Sigmoid colon (tissue), 6 donors: ENCODE measurements at regions not wholly inside any gene's neighbourhood (a gene's known extent, or its start where the extent isn't known, plus 50 kb on each side); places are given as distances from the start of the nearest gene placed in this dataset.

Experiments used
- DNase-seq: peaks from one replicate; pipeline ENCODE4 v3.0.0-alpha.2; 2019
- H3K27ac ChIP-seq, 4 donors: fragments of 200-600 bp; sonication (generic); one replicate each; pipeline ENCODE4 v1.5.1; 2016 to 2019; ENCODE audit warnings: mild to moderate bottlenecking in 1 of 4
- H3K27me3 ChIP-seq, 3 donors: fragments of 200-600 bp; sonication (generic); one replicate each; pipeline ENCODE4 v1.5.1; 2019; ENCODE audit warnings: mild to moderate bottlenecking in 1 of 3
- H3K36me3 ChIP-seq, 4 donors: fragments of 200-600 bp; sonication (generic); one replicate each; pipeline ENCODE4 v1.5.1; 2016 to 2019
- H3K4me1 ChIP-seq, 4 donors: fragments of 200-600 bp; sonication (generic); one replicate each; pipeline ENCODE4 v1.5.1; 2017 to 2019
- H3K4me3 ChIP-seq, 4 donors: fragments of 200-600 bp; sonication (generic); one replicate each; pipeline ENCODE4 v1.5.1; 2017 to 2019; ENCODE audit warnings: mild to moderate bottlenecking in 2 of 4, moderate library complexity in 1 of 4
- H3K9me3 ChIP-seq, 4 donors: fragments of 200-600 bp in 3 of 4; sonication (generic) in 3 of 4; one replicate each; pipeline versions ENCODE4 v1.5.1 to v1.6.1; 2013 to 2019
- EP300 ChIP-seq, 4 donors: sonication (generic); formaldehyde crosslinking; IDR thresholded peaks; one replicate each; pipeline ENCODE4 v1.6.1; 2017; ENCODE audit warnings: antibody characterized with exemption in 4 of 4
- POLR2A ChIP-seq, 2 donors: fragments of 450-650 bp; IDR thresholded peaks; one replicate each; pipeline ENCODE4 v1.6.1; 2016; ENCODE audit warnings: antibody characterized with exemption in 2 of 2, mild to moderate bottlenecking in 2 of 2, moderate library complexity in 2 of 2
- POLR2AphosphoS5 ChIP-seq, 4 donors: sonication (generic); formaldehyde crosslinking; IDR thresholded peaks; one replicate each; pipeline ENCODE4 v1.6.1; 2017; ENCODE audit warnings: antibody characterized with exemption in 4 of 4
- WGBS, 2 donors: extraction: QIAGEN DNeasy Blood & Tissue Kit; methylation state at CpG; one replicate each; pipeline ENCODE4 v1.1.7; 2013; 5-methylcytosine and 5-hydroxymethylcytosine counted together
- intact Hi-C: fragments of 100-400 bp; cut with DNase I; formaldehyde crosslinking; loops from one replicate; pipeline ENCODE4 v1.15.1; 2023
- TF ChIP-seq, protein P1 (sequence below), 4 experiments: fragments of 450-650 bp in 3 of 4; fragments of 200-600 bp in 1 of 4; IDR thresholded peaks; one replicate each; pipeline ENCODE4 v1.5.1; 2016 to 2019; ENCODE audit warnings: antibody characterized with exemption in 4 of 4, mild to moderate bottlenecking in 3 of 4, moderate library complexity in 2 of 4
- donor health status: healthy with polysubstance abuse.
- donor health status: healthy.

DNA sequence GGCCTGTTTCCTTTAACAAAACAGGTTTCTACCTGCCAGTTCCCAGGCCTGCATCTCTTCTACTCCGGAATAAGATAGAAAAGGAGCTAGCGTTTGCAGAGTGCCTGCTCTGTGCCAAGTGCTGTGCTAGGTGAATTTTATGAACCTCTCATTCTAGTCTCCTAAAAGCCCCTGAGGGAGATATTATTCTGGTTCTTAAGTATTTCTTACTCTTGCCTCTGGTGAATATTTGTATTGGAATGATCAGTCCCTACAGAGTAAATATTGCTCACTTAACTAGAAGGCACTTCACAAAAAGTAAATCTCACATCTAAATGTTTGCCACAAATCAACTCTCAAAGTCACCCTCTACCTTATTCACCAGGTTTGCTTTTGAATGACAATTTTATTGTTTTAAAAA is 227.1 kb downstream of the AUH start:
- no peak for DNase-seq
- H3K4me3 ChIP-seq: no peak overlapping the region
- no peaks in the 10 kb centered on the region for H3K27me3 ChIP-seq
- TF ChIP-seq EP300 (IDR thresholded peaks at IDR 0.05) (no peak), POLR2AphosphoS5 (IDR thresholded peaks at IDR 0.05) (no peak), POLR2A (IDR thresholded peaks at IDR 0.05) (no peak)
- TF ChIP-seq, protein P1, sequence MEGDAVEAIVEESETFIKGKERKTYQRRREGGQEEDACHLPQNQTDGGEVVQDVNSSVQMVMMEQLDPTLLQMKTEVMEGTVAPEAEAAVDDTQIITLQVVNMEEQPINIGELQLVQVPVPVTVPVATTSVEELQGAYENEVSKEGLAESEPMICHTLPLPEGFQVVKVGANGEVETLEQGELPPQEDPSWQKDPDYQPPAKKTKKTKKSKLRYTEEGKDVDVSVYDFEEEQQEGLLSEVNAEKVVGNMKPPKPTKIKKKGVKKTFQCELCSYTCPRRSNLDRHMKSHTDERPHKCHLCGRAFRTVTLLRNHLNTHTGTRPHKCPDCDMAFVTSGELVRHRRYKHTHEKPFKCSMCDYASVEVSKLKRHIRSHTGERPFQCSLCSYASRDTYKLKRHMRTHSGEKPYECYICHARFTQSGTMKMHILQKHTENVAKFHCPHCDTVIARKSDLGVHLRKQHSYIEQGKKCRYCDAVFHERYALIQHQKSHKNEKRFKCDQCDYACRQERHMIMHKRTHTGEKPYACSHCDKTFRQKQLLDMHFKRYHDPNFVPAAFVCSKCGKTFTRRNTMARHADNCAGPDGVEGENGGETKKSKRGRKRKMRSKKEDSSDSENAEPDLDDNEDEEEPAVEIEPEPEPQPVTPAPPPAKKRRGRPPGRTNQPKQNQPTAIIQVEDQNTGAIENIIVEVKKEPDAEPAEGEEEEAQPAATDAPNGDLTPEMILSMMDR (IDR thresholded peaks at IDR 0.05): no peak
- intact Hi-C loops: loop anchor here (5.0 kb wide), 1 partner anchor 288 kb away; the partner anchor contains the start of gene NFIL3
- no peaks in the 10 kb centered on the region for H3K36me3 ChIP-seq
- WGBS, 2 donors: 88 to 94% methylated on average over 2 of the region's 2 CpGs
- H3K9me3 ChIP-seq: no peaks in the 10 kb centered on the region
- peaks cover 2 to 13% (median 13%) of the 10 kb centered on the region in 4 donors for H3K4me1 ChIP-seq
- no peak overlapping the region for H3K27ac ChIP-seq

DNA sequence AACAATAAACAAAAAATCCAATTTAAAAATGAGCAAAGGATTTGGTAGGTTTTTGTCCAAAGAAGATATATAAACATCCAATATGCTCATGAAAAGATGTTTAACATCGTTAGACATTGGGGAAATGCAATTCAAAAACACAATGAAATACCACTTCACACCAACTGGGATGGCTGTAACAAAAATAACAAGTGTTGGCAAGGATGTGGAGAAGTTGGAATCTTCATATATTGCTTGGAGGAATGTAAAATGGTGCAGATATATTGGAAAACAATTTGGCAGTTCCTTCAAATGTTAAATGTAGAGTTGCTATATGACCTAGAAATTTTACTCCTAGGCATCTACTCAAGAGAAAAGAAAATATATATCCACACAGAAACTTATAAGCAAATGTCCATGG is 224.3 kb downstream of the AUH start:
- 83 to 85% methylated on average over 1 of the region's 1 CpG for WGBS, 2 donors
- Histone ChIP-seq H3K27me3 (no peaks in the 10 kb centered on the region), H3K9me3 (no peaks in the 10 kb centered on the region), H3K36me3 (no peaks in the 10 kb centered on the region), H3K4me1 (peaks cover 0 to 23% (median 12%) of the 10 kb centered on the region in 4 donors), H3K27ac (no peak overlapping the region), H3K4me3 (no peak overlapping the region)
- no peak for DNase-seq
- intact Hi-C loops: no loop called here
- TF ChIP-seq POLR2AphosphoS5 (IDR thresholded peaks at IDR 0.05) (no peak), EP300 (IDR thresholded peaks at IDR 0.05) (no peak), POLR2A (IDR thresholded peaks at IDR 0.05) (no peak)
- TF ChIP-seq, protein P1 (IDR thresholded peaks at IDR 0.05): no peak

DNA sequence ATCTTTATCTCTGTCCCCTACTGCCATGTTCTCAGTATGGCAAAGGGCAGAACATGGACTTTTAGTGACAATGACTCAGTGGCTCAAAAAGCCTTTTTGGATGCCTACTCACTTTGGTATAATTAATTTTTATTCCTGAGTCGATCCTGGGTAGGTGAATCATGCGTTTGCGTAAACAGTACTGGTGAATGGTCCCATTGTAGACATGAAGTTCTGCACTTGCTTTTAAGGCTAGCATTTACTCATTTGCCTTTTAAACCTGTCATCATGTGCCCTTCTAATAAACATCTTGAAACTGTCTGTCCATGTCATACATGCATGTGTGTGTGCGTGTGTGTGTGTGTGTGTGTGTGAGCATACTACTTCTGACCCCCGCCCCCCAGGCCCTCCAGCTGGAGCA is 223.0 kb downstream of the AUH start:
- Histone ChIP-seq H3K27ac (no peak overlapping the region), H3K4me3 (no peak overlapping the region), H3K27me3 (no peaks in the 10 kb centered on the region), H3K9me3 (no peaks in the 10 kb centered on the region), H3K4me1 (peaks cover 0 to 25% (median 12%) of the 10 kb centered on the region in 4 donors), H3K36me3 (no peaks in the 10 kb centered on the region)
- DNase-seq: no peak
- WGBS, 2 donors: 67 to 79% methylated on average over 5 of the region's 5 CpGs
- intact Hi-C loops: no loop called here
- TF ChIP-seq, protein P1 (IDR thresholded peaks at IDR 0.05): no peak
- TF ChIP-seq EP300 (IDR thresholded peaks at IDR 0.05) (no peak), POLR2A (IDR thresholded peaks at IDR 0.05) (no peak), POLR2AphosphoS5 (IDR thresholded peaks at IDR 0.05) (peak in 2 of 4 donors; percentile 20 to 29)

DNA sequence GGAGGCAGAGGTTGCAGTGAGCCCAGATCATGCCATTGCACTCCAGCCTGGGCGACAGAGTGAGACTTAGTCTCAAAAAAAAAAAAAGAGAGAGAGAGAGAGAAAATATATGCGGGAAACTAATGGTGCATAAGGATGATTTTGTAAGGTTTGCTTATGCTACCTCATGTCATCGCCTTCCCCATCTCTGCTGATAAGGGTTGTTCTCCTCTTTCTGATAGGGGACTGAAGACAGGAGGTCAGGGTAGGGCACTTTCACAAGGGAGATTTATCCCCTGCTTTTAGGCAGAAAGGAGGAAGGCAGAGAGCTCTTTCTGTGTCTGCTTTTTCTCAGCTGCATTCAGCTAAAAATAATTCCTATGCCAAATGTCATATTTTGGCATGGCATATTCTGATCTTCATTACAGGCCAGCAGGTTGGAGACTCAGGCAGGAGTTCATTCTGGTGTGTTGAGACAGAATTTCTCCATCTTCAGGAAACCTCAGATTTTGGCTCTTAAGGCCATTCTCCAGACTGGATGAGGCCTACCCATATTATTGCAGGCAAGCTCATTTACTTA is 220.2 kb downstream of the AUH start:
- no peak overlapping the region for H3K4me3 ChIP-seq
- intact Hi-C loops: no loop called here
- H3K9me3 ChIP-seq: no peaks in the 10 kb centered on the region
- H3K4me1 ChIP-seq: peaks cover 0 to 25% (median 12%) of the 10 kb centered on the region in 4 donors
- TF ChIP-seq POLR2A (IDR thresholded peaks at IDR 0.05): no peak
- TF ChIP-seq, protein P1 (IDR thresholded peaks at IDR 0.05): no peak
- TF ChIP-seq POLR2AphosphoS5 (IDR thresholded peaks at IDR 0.05): peak; percentile 62 to 83 (median 70)
- peak in 2 of 4 donors; percentile 19 to 30 for TF ChIP-seq EP300 (IDR thresholded peaks at IDR 0.05)
- no peaks in the 10 kb centered on the region for H3K36me3 ChIP-seq
- peak overlapping the region in 3 of 4 donors; percentile 58 to 66 (median 66) for H3K27ac ChIP-seq
- H3K27me3 ChIP-seq: no peaks in the 10 kb centered on the region
- WGBS, 2 donors: 63% methylated on average over 3 of the region's 3 CpGs
- DNase-seq: no peak

DNA sequence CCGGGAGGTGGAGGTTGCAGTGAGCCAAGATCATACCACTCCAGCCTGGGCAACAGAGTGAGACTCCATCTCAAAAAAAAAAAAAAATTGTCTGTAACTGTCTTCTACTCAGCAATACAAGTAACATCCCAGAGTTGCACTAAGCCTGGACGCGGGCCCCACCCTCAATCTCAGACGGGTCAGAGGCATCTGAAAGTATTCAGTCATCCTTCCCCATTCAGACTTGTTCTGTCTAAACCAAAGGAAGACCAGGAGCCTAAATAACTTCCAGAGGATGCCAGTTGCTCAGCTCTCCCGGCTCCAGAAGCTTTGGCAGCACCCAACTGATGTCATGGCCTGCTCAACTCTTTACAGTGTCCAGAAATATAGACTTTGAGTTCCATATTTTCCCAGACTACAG is 218.6 kb downstream of the AUH start:
- Histone ChIP-seq H3K4me3 (no peak overlapping the region), H3K9me3 (no peaks in the 10 kb centered on the region), H3K4me1 (peaks cover 0 to 25% (median 12%) of the 10 kb centered on the region in 4 donors), H3K27me3 (no peaks in the 10 kb centered on the region), H3K36me3 (no peaks in the 10 kb centered on the region), H3K27ac (no peak overlapping the region)
- TF ChIP-seq EP300 (IDR thresholded peaks at IDR 0.05): no peak
- no peak for TF ChIP-seq POLR2AphosphoS5 (IDR thresholded peaks at IDR 0.05)
- TF ChIP-seq, protein P1 (IDR thresholded peaks at IDR 0.05): no peak
- TF ChIP-seq POLR2A (IDR thresholded peaks at IDR 0.05): no peak
- WGBS, 2 donors: 95 to 96% methylated on average over 5 of the region's 5 CpGs
- intact Hi-C loops: loop anchor here (2.0 kb wide), 1 partner anchor 46 kb away; no protein-coding TSS in a partner anchor
- no peak for DNase-seq
